GM19240 (cell line): ENCODE measurements at regions not wholly inside any gene's neighbourhood (a gene's known extent, or its start where the extent isn't known, plus 50 kb on each side); places are given as distances from the start of the nearest gene placed in this dataset.

Source experiments
- DNase-seq: peaks from one replicate; pipeline ENCODE4 v3.0.0; 2011; ENCODE audit warnings: low spot score; ENCODE audit not compliant: insufficient read length

DNA sequence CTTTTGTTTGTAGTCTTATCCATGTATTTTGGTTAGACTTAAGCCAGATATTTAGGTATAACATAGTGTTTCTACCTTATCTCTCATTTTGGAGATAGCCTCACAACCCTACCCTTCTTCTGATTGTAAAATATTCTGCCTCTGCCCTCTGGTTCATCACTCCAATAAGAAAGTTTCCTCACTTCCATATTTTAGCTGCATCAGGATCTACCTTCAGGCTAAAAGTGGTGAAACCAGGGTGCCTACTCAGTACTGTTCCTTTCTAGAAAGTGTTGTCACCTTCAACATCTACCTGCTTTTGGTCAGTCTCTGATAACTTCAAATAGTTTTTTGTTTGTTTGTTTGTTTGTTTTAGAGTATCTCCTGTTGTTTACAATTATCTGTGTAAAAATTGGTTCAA lies 294.6 kb downstream of the ANXA1 start:
- DNase-seq = no peak

DNA sequence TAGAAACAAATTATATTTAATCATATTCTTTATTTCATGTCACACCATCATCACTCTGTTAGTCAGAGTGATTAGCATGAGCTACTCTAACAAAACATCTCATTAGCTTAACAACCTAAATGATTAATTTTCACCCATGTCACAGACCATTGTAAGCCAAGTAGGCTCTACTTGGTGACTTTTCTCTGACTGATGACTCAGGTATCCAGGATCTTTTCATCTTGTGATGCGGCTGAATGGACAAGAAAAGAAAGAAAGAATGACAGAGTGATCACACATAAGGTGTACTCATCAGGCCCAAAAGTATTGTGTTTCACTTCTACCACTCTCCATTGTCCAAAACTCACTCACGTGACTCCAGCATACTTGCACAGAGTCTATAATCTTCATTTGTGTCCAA lies 299.3 kb downstream of the ANXA1 start:
- DNase-seq = no peak

DNA sequence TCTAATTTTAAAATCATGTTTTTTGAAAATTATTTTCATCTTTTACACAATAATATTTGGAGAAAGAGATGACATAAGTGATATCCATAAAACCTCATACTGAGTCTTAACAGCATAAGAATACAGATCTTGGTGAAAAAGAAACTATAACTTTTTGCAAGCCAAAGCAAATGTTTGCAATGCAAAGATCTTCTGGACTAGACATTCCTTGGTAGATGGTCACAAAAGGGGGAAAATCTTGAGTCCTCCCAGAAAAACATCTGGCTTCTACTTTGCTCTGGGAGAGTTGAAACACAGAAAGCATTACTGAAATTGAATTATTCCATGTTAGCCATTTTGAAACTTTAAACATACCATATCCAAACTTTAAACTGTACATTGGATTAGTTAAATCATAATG lies 308.2 kb downstream of the ANXA1 start:
- no peak for DNase-seq

DNA sequence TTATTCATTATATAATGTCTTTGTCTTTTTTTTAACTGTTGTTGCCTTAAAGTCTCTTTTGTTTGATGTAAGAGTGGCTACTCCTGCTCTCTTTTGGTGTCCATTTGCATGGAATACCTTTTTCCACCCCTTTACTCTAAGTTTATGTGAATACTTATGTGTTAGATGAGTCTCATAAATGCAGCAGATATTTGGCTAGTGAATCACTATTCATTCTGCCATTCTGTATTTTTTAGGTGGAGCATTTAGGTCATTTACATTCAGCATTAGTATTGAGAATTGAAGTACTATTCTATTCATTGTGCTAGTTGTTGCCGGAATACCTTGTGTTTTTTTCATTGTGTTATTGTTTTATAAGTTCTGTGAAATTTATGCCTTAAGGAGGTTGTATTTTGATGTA lies 317.1 kb downstream of the ANXA1 start:
- no peak for DNase-seq

DNA sequence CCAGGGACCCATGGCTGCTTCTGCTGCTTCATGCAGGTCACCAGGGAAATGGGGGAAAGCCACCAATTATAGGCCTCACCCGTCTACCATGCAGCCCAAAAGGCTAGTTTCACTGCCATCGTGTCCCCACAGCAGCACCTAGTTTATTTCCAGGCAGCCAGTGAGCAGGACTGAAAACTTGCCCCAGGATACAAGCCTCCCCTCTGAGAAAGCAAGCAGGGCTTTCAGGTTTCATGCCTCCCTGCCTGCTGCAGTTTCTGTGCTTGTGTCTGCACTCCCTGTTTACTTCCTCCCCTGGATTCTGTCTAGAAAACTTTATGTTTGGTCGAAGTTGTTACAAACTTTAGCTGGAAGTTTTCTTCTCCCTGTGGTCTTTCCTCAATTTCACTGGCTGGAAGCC lies 319.1 kb downstream of the ANXA1 start:
- no peak for DNase-seq

DNA sequence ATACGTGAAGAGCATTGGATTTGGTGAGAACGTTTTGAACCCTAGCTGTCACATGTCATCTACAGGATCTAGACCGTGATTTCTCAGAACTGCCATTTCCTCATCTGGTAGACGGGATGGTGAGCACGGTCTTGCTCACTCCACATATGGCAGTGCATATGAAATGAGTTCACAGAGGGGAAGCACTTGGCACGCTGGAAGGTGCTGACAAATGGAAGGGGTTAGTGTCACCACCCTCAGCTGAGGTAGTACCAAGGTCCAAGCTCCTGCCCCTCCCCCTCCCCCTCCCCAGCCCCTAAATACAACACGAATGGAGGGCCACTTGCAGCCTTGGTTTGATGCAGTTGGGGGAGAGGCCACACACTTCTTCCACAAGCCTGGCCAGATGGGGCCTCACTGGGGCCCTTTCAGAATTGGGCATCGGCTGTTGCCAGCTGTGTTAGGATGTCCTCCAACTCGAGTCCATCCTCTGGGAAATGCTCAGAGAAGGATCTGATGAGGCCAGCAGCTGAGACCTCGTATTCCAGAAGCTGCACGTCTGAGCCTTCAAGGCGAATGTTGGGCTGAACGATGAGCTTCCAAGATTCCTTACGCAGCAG lies 322.4 kb downstream of the ANXA1 start:
- DNase-seq = no peak

DNA sequence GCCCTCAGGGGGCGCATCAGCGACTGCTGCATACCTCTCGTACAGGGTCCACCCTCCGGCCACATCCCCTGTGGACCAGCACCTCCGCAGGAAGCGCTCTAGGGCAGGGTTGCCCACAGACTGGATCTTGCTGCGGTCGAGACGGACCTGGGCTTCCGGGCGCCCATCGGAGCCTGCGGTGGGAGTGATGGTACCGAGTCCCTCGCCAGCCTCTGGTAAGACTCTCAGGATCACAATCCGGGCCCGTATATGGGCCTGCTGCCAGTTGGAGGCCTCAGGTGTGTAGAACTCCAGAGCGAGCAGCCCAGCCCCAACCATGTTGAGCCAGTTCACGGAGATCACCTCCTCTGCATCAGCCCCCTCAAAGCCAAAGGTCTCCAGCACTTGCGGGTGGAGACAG lies 323.0 kb downstream of the ANXA1 start:
- DNase-seq = no peak

DNA sequence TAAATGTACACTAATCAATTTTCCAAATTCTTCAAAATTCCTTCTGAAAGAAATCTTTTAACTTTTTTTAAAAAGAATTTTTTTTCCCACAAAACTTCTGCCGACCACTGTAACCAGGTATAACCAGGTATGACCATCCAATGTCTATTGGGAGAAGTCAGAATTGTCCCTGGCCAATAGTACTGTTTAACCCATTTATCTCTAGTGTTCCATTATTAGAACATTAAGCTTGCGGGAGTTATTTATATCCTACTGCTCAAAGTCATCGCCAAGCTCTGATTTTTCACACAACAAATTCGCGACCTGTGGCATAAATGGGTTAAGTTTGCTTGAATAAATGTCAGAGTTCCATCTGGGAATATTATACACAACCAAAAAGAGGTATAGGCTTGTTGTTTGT lies 343.2 kb downstream of the ANXA1 start:
- DNase-seq = no peak

DNA sequence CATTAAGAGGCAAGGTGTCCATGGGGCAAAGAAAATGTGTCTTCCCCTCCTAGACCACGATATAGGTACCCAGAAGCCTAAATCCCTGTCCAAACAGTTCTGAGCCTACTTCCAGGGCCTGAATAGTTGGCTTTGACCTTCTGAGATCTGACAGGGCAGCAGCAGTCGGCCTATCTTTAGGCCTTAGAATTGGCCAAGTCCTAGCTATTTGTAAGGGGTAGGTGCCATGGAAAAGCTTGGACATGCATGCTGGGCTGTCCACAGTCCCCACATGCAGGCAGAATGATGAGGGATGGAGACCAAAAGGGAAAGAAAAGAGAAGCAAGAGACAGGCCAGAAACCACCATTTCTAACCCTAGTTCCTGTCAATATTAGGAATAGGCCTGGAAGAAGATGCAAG lies 346.1 kb downstream of the ANXA1 start:
- DNase-seq = no peak

DNA sequence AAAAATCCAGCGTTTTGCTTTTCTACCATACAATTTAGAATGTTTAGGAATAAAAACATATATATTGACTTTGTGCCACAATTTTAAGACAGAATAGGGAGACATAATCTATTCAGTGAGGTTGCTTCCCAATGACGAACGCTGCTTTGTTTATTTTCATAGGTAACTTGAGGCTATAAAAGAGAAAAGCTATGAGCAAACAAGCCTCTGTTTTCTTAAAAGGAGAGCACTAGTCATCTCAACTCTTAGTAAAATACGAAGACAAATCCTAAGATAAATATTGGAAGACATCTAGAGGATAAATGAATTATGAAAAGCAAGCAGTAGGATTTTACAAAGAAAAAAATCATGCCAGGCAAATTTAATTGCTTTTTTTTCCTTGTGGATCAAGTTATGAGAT lies 363.6 kb downstream of the ANXA1 start:
- DNase-seq = no peak

DNA sequence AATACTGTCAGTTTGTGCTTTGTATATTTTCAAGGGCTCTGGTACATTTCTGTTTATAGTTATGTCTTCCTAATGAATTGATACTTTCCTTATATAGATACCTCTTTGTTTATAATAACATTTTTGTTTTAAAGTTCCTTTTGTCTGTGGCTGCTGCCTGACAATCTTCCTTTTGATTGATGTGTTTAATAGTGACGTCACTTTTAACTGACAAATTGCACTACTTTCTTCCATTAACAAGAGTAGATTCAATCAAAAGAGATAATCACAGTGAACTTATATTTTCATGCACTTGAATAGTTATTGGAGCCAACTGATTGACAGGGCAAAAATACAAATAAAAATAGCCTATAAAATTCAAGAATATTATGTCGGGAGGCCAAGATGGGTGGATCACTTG lies 371.7 kb downstream of the ANXA1 start:
- no peak for DNase-seq

DNA sequence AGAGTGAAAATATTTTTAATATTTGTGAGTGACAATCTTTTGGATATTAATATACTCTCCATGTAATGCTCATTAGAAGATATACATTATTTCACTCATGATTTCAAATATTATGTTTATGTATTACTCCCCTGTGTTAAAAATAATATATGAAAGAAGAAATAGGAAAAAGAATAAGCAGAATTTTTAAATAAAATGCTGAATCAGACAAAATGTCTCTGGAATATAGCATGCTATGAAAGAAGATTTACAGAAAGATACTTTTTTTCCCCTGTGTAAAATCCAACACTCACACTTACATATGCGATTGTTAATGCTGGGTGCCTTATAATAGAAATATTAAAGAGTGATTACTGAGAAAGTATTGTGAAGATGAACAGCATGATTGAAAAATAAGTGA lies 373.7 kb downstream of the ANXA1 start:
- DNase-seq = no peak

DNA sequence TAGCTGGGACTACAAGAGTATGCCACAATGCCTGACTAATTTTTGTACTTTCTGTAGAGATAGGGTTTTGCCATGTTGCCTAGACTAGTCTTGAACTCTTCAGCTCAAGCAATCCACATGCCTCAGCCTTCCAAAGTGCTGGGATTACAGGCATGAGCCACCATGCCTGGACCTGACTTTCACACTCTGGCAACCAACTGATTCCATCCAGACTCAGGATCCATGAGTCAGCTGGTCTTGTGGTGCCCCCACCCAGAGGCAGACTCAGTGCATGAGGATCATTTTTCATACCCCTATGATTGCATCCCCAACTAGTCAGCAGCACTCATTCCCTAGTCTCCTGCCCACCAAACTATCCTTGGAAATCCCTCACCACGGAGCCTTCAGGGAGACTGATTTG lies 375.9 kb downstream of the ANXA1 start:
- no peak for DNase-seq

DNA sequence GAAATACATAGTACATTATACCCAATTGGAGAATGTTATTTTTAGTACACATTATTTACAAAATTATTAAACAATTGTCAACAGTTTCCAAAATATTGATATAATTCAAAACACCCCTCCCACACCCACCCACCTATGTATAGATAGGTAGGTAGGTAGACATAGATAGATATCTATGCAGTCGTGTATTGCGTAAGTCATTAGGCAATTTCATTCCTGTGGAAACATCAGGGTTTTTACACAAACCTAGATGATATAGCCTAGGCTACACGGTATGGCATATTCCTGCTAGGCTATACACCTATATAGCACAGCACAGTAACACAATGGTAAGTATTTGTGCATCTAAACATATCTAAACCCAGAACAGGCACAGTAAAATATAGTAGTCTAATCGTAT lies 377.3 kb downstream of the ANXA1 start:
- DNase-seq = no peak

DNA sequence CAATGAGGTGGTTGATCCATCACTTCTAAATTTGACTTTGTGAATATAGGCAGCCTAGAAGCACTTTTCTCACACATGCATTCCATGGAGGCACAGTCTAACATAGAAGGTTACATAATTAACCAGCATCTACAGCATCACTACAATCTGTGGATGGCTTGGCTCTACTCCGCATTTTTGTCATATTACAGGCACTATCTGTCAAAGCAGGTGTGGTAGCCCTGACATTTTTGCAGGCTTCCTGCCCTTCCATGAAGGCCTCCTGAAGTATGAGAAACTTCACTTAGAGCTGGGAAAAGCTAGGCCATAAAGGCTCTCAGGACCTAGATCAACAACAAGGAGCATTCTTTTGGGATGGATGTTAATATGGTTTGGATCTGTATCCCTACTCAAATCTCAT lies 378.0 kb downstream of the ANXA1 start:
- no peak for DNase-seq

DNA sequence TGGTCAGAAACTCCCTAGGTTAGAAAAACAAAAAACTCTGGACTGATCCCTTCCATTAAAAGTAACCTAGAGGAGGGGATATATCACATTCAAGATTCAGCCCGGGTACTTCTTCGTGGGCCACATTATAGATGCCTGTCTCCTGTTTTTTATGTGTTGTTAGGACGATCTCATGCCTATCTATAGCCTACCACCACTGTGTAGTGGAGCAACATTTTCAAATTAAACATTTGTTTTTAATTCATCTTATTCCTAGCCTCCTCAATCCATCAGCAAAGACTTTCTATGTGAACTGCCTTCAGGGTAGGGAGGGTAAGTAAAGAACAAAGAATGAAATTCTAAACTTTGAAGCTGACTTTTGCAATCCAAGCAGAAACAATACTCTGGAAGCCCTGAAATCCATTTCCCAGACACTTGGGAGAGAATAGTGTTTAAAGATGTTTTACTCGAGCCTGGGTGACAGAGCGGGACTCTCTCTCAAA lies 379.4 kb downstream of the ANXA1 start:
- DNase-seq = no peak

DNA sequence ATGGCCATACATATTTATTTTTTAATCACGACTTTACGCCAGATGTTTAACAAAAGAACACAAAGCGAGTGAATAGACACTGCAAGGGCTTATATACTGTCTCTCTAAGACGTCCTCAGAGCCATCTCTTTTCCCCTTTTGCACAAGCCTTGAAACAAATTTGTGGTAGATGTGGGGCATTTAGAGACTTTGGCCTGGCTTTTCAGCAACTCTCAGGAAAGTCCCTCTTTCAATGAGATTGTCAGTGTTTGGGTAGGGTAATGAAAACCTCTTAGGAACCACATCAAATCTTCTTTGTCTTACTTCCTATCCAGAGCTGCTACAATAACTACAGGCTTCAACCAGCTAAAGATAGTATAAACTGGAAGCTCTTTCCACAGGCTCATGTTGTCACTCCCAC lies 380.0 kb downstream of the ANXA1 start:
- no peak for DNase-seq

DNA sequence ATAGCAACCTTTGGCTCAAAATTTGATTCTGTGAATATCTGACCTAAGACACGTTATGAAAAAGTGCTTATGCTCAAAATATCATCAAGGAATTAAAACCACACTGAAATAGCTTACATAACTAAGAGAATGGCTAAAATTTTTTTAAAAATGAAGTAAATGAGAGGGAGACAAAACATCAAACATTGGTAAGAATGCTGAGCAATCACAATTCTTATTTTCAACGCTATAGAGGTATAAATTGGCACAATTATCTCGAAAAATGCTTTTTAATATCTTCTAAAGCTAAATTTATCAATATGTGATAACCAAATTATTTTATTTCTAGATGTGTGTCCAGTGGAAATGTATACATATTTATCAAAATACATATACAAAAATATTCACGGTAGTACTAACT lies 381.3 kb downstream of the ANXA1 start:
- DNase-seq = no peak

DNA sequence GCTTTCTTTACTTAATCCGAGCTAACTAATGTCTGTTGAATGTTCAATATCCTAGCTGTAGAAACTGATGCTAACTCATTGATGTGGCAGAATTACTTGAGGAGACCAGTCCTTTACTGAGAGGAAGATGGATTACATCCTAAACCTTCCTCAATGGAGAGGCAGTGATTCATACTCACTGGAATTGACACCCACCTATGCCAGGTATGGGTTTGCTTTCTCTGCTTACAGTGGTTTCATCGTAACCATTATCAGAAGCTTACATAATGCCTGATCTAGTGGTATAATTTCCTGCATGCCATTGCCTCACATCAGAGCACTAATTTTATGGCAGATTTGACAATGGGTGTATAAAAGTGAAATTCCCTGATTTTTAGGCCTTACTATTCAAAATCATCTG lies 384.7 kb downstream of the ANXA1 start:
- no peak for DNase-seq

DNA sequence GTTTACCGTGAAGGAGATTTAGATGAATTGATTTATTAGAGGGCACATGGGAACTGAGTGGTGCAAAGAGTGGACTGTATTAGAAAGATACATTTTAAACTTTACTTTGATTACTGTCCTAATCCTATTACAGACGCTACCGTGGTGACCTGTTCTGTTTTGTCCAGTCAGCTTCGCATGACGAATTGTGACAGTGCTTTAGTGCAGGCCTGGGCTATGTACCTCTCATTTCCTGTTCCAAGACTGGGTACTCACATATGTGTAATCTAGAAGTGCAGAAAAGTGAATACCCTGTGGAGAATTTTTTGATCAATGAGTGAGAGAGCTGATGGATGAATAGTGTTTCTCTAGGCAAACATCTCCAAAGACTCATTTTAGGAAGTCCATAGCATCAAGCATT lies 385.9 kb downstream of the ANXA1 start:
- DNase-seq = no peak

DNA sequence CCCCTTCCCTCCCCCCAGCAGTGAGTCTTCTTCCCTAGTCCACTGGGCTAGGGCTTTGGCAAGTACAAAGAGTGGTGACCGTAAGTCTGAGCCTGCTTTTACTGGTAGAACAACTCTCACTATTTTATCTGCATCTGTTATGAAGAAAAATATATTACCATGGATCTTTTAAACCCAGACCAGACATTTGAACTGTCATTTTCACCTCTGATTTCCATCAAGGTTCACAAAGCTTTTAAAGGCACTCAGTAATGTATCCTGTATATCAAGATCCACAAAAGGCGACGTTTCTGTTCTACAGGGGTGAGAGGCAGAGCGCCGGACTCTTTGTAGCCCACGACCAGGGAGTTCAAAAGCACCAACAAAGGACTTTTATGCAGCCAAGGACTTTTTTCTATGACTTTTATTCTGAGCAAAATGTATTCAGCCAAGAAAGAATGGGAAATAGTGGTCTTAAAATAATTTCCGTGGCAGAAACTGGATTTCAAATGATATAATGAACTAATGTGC lies 388.3 kb downstream of the ANXA1 start:
- DNase-seq = no peak

DNA sequence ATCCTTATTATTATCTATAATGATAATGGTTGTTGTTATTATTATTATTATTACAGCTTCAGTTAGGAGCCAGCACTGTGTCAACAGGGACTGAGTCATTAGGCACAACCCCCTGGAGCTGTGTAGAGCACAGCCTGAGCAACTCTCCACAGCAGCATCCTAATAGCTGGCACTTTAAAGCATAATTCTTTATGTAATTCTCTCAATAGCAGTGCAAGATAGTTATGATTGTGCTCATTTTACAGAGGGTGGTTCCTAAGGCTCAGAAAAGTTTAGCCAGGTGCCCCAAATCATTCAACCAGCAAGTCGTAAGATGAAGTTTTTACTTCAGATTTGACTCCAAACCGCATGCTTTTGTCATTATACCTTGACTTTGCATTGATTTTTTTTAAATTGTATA lies 390.3 kb downstream of the ANXA1 start:
- DNase-seq = no peak

DNA sequence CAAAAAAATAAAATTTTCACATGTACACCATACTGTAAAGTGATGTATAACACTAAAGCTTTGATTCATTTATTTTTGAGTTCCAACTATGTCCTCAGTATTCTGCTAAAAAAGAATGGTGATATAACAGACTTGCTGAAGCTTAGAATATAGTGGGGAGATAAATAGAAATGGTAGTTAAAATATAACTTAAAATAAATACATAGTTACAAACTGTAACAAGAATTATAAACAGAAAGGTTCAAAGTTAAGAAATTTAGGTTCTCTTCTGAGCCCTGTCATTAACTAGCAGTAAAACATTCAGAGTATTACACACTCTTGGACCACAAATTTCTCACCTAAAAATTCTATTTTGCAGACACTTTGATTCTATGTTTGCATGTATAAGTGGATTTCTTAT lies 392.1 kb downstream of the ANXA1 start:
- no peak for DNase-seq

DNA sequence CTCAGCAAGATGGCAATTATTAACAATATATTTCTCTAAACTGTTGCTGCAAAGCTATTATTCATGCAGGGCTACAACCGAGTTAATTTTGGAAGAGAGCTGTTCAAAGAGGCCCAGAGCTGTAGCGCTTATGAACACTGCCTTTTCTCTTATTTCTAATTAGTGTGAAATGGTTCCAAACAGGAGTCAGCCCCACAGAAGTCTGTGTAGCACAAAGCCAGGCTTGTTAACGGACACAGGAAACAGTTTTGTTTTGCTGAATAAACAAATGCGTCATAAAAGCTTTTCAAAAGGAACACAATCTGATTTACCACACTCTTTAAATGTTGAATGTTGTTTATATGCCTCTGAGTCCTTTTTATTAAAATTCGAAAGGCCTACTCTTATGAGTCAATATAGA lies 396.5 kb downstream of the ANXA1 start:
- DNase-seq = no peak
